Neural cell (in vitro differentiated cells): ENCODE measurements at regions not wholly inside any gene's neighbourhood (a gene's known extent, or its start where the extent isn't known, plus 50 kb on each side); places are given as distances from the start of the nearest gene placed in this dataset.

Source experiments
- H2AFZ ChIP-seq: fragments of 200-600, 300-800 bp; sonication (generic), shearing (Covaris generic); 2 replicates; pipeline ENCODE4 v1.6.0; 2014; ENCODE audit warnings: low read depth, mild to moderate bottlenecking, antibody characterized with exemption, low read length, moderate library complexity
- H3F3A ChIP-seq: fragments of 200-600 bp; shearing (Covaris generic); 2 replicates; pipeline ENCODE4 v1.6.1; 2016; ENCODE audit warnings: mild to moderate bottlenecking, moderate library complexity, mixed read lengths, antibody characterized with exemption, low read length; ENCODE audit not compliant: insufficient read depth, poor library complexity, severe bottlenecking
- H3K27ac ChIP-seq: fragments of 200-600, 300-800 bp; sonication (generic), shearing (Covaris generic); 2 replicates; pipeline ENCODE4 v1.5.1; 2014; ENCODE audit warnings: mild to moderate bottlenecking, low read length, moderate library complexity
- H3K27me3 ChIP-seq: fragments of 300-800, 200-600 bp; sonication (generic), shearing (Covaris generic); 2 replicates; pipeline ENCODE4 v1.6.0; 2014; ENCODE audit warnings: mild to moderate bottlenecking, low read depth, low read length, moderate library complexity; ENCODE audit not compliant: insufficient read depth
- H3K36me3 ChIP-seq: fragments of 300-800, 200-600 bp; sonication (generic), shearing (Covaris generic); 2 replicates; pipeline ENCODE4 v1.5.1; 2014; ENCODE audit warnings: mild to moderate bottlenecking, antibody characterized with exemption, low read length, moderate library complexity; ENCODE audit not compliant: insufficient read depth
- H3K4me2 ChIP-seq: fragments of 300-800, 200-600 bp; sonication (generic), shearing (Covaris generic); 2 replicates; pipeline ENCODE4 v1.6.0; 2014; ENCODE audit warnings: mild to moderate bottlenecking, low read length
- H3K4me3 ChIP-seq: fragments of 300-800, 200-600 bp; sonication (generic), shearing (Covaris generic); 2 replicates; pipeline ENCODE4 v1.5.1; 2014; ENCODE audit warnings: mild to moderate bottlenecking, low read length, moderate library complexity
- H3K79me2 ChIP-seq: fragments of 200-600 bp; shearing (Covaris generic); replicated peaks from 2 replicates; pipeline ENCODE4 v1.6.0; 2014; ENCODE audit warnings: mild to moderate bottlenecking, low read length, moderate library complexity; ENCODE audit not compliant: insufficient read depth
- H3K9ac ChIP-seq: fragments of 300-800, 200-600 bp; sonication (generic), shearing (Covaris generic); 2 replicates; pipeline ENCODE4 v1.6.1; 2016; ENCODE audit warnings: mild to moderate bottlenecking, low read length, mixed read lengths
- H3K9me2 ChIP-seq: fragments of 200-600 bp; shearing (Covaris generic); 2 replicates; pipeline ENCODE4 v1.6.1; 2016; ENCODE audit warnings: mild to moderate bottlenecking, low read length, mixed read lengths; ENCODE audit not compliant: insufficient read depth
- H3K9me3 ChIP-seq: fragments of 200-600, 300-800 bp; sonication (generic), shearing (Covaris generic); 2 replicates; pipeline ENCODE4 v1.6.1; 2016; ENCODE audit warnings: mild to moderate bottlenecking, mixed run types, low read length, moderate library complexity, mixed read lengths
- H4K20me1 ChIP-seq: fragments of 200-600 bp; shearing (Covaris generic); 2 replicates; pipeline ENCODE4 v1.6.1; 2016; ENCODE audit warnings: mild to moderate bottlenecking, mixed run types; ENCODE audit not compliant: insufficient read depth
- EP300 ChIP-seq: fragments of 450-650 bp; conservative IDR thresholded peaks from 2 replicates; pipeline ENCODE4 v1.6.1; 2014; ENCODE audit warnings: antibody characterized with exemption, mild to moderate bottlenecking, moderate library complexity; ENCODE audit not compliant: poor library complexity, severe bottlenecking
- EZH2 ChIP-seq: fragments of 200-600, 300-800 bp; shearing (Covaris generic), sonication (generic); IDR thresholded peaks from 2 replicates; pipeline ENCODE4 v1.6.1; 2014; ENCODE audit warnings: antibody characterized with exemption, low read length, borderline replicate concordance, mild to moderate bottlenecking; ENCODE audit not compliant: insufficient read depth, poor library complexity, severe bottlenecking
- MXI1 ChIP-seq: fragments of 450-650 bp; conservative IDR thresholded peaks from 2 replicates; pipeline ENCODE4 v1.6.1; 2014; ENCODE audit warnings: antibody characterized with exemption, mild to moderate bottlenecking; ENCODE audit not compliant: poor library complexity, severe bottlenecking
- POLR2AphosphoS5 ChIP-seq: IDR thresholded peaks from 2 replicates; pipeline ENCODE4 v1.6.1; 2012
- RAD21 ChIP-seq: fragments of 450-650 bp; conservative IDR thresholded peaks from 2 replicates; pipeline ENCODE4 v1.6.1; 2014; ENCODE audit warnings: antibody characterized with exemption, mild to moderate bottlenecking, moderate library complexity
- SMC3 ChIP-seq: fragments of 450-650 bp; conservative IDR thresholded peaks from 2 replicates; pipeline ENCODE4 v1.6.1; 2014; ENCODE audit warnings: antibody characterized with exemption, mild to moderate bottlenecking, moderate library complexity; ENCODE audit not compliant: poor library complexity
- TAF1 ChIP-seq: IDR thresholded peaks from 2 replicates; pipeline ENCODE4 v1.6.1; 2012; ENCODE audit warnings: low read depth
- TF ChIP-seq, protein P1 (sequence below): fragments of 450-650 bp; IDR thresholded peaks from 2 replicates; pipeline ENCODE4 v1.5.1; 2014; ENCODE audit warnings: antibody characterized with exemption, mild to moderate bottlenecking, moderate library complexity; ENCODE audit not compliant: poor library complexity, severe bottlenecking
- TF ChIP-seq, protein P2 (sequence below): IDR thresholded peaks from 2 replicates; pipeline ENCODE4 v1.6.1; 2012; ENCODE audit warnings: borderline replicate concordance

DNA sequence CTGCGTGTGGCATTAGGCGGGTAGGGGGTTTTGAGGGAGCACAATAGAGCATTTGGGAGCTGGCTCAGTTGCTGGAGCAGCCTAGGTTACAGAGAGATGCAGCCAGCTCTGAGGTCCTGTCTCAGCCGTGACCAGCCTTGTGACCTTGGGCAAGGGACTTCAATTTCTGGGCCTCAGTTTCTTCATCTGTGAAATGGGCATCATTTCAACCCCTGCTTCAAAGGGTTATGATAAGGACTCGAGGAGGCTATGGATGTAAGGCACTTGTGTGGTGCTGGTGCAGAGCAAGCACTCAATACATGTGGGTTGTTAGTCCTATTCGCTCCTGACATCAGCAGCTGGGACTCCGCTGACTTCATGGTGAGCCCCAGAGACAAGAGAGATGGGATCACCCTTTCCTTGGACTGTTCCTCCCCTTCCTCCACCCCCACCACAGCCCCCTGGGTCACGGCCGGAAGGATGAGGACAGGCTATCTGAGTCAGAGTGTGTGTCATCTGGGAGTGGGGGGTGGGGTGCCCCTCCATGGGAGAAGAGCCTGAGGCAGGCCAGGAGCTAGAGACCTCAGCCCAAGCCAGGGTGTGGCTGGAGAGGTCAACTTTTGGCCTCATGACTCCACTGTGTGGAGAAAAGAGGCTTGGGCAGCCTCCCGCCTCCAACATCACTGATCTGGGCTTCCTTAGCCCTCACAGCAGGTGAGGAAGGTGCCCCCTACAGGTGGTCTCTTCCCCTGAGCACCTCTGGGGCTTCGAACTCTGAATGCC lies 71.4 kb upstream of the ZBTB40 start:
- Histone ChIP-seq H4K20me1 (no peaks in the 10 kb centered on the region), H3K9me3 (no peaks in the 10 kb centered on the region), H3F3A (no peaks in the 10 kb centered on the region), H3K4me3 (no peak overlapping the region), H3K27ac (no peak overlapping the region), H3K4me2 (no peak overlapping the region), H3K9me2 (no peaks in the 10 kb centered on the region), H2AFZ (no peak overlapping the region), H3K79me2 (no peaks in the 10 kb centered on the region), H3K27me3 (no peaks in the 10 kb centered on the region), H3K9ac (no peak overlapping the region), H3K36me3 (no peaks in the 10 kb centered on the region)
- TF ChIP-seq EZH2 (no peak), EP300 (no peak), TAF1 (no peak), SMC3 (no peak), RAD21 (no peak)
- TF ChIP-seq, protein P1, sequence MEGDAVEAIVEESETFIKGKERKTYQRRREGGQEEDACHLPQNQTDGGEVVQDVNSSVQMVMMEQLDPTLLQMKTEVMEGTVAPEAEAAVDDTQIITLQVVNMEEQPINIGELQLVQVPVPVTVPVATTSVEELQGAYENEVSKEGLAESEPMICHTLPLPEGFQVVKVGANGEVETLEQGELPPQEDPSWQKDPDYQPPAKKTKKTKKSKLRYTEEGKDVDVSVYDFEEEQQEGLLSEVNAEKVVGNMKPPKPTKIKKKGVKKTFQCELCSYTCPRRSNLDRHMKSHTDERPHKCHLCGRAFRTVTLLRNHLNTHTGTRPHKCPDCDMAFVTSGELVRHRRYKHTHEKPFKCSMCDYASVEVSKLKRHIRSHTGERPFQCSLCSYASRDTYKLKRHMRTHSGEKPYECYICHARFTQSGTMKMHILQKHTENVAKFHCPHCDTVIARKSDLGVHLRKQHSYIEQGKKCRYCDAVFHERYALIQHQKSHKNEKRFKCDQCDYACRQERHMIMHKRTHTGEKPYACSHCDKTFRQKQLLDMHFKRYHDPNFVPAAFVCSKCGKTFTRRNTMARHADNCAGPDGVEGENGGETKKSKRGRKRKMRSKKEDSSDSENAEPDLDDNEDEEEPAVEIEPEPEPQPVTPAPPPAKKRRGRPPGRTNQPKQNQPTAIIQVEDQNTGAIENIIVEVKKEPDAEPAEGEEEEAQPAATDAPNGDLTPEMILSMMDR, result no peak
- TF ChIP-seq, protein P2, sequence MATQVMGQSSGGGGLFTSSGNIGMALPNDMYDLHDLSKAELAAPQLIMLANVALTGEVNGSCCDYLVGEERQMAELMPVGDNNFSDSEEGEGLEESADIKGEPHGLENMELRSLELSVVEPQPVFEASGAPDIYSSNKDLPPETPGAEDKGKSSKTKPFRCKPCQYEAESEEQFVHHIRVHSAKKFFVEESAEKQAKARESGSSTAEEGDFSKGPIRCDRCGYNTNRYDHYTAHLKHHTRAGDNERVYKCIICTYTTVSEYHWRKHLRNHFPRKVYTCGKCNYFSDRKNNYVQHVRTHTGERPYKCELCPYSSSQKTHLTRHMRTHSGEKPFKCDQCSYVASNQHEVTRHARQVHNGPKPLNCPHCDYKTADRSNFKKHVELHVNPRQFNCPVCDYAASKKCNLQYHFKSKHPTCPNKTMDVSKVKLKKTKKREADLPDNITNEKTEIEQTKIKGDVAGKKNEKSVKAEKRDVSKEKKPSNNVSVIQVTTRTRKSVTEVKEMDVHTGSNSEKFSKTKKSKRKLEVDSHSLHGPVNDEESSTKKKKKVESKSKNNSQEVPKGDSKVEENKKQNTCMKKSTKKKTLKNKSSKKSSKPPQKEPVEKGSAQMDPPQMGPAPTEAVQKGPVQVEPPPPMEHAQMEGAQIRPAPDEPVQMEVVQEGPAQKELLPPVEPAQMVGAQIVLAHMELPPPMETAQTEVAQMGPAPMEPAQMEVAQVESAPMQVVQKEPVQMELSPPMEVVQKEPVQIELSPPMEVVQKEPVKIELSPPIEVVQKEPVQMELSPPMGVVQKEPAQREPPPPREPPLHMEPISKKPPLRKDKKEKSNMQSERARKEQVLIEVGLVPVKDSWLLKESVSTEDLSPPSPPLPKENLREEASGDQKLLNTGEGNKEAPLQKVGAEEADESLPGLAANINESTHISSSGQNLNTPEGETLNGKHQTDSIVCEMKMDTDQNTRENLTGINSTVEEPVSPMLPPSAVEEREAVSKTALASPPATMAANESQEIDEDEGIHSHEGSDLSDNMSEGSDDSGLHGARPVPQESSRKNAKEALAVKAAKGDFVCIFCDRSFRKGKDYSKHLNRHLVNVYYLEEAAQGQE, result no peak

DNA sequence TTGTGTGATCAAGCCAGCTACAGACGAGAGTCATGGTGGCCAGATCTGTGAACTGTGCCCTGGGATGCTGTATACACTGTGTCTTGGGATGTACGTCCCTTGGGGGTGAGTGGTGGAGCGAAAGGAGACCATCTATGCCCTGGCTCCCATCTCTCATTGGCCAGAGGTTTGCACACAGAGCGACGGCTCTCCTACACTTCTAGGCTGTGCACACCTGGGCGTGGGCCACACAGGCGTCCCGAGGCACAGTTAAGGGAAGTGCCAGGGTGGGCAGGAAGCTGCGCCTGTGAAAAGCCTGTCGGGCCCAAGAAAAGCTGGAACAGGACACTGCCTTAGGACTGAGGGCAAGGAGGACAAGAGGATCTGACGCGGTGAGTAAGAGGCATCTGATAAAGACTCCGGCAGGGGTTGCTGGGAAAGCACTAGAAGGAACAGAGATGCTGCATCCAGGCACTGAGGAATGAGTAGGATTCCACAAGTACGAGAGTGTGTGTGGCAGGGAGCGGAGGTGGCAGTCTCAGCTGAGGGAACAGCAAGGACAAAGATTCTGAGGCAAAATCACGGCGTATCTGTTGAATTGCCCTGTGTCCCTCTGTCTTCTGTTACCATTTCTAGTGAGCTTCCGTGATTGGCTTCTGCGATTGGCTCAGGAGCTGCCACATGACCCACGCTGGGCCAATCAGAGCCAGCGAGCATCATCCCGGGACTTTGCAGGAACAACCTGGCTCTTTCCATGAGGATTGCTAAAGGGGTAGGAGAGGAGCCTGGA lies 67.9 kb upstream of the ZBTB40 start:
- H4K20me1 ChIP-seq, result no peaks in the 10 kb centered on the region
- H3K79me2 ChIP-seq, result no peaks in the 10 kb centered on the region
- H3K9ac ChIP-seq, result no peak overlapping the region
- H3K4me3 ChIP-seq, result no peak overlapping the region
- no peaks in the 10 kb centered on the region for H3K9me3 ChIP-seq
- H2AFZ ChIP-seq, result no peak overlapping the region
- no peaks in the 10 kb centered on the region for H3K27me3 ChIP-seq
- H3K4me2 ChIP-seq, result no peak overlapping the region
- no peaks in the 10 kb centered on the region for H3F3A ChIP-seq
- H3K9me2 ChIP-seq, result no peaks in the 10 kb centered on the region
- no peak overlapping the region for H3K27ac ChIP-seq
- TF ChIP-seq EZH2, result no peak
- TF ChIP-seq SMC3, result no peak
- TF ChIP-seq TAF1, result no peak
- no peak for TF ChIP-seq RAD21
- TF ChIP-seq, protein P2, result no peak
- TF ChIP-seq EP300, result no peak
- TF ChIP-seq POLR2AphosphoS5, result no peak
- TF ChIP-seq, protein P1, result no peak
- no peak for TF ChIP-seq MXI1
- H3K36me3 ChIP-seq, result no peaks in the 10 kb centered on the region
